ENCODE measurements at regions not wholly inside any gene's neighbourhood (a gene's known extent, or its start where the extent isn't known, plus 50 kb on each side); places are given as distances from the start of the nearest gene placed in this dataset.
"Not testable (repeated sequence)": the region's sequence is repeated elsewhere in the genome, so short reads cannot be mapped to it uniquely, and the experiment has no call there.

GRCh38 chr7:108818742-108819141 is 249.1 kb downstream of the DNAJB9 start:
- no peak for DNase-seq

- peak; percentile 32 for DNase-seq
These were observed 255.3 kb downstream of the DNAJB9 start for GRCh38 chr7:108824840-108825580.

- no peak for DNase-seq
These were observed 255.9 kb downstream of the DNAJB9 start for GRCh38 chr7:108825581-108825909.

- DNase-seq = no peak
These were observed 266.6 kb downstream of the DNAJB9 start for GRCh38 chr7:108836256-108836655.

GRCh38 chr7:108838198-108838597 is 268.5 kb downstream of the DNAJB9 start:
- no peak for DNase-seq

GRCh38 chr7:108839076-108839475 is 269.4 kb downstream of the DNAJB9 start:
- DNase-seq = no peak

- DNase-seq = no peak
These were observed 276.3 kb downstream of the DNAJB9 start for GRCh38 chr7:108845951-108846350.

GRCh38 chr7:108846471-108846870 is 276.8 kb downstream of the DNAJB9 start:
- DNase-seq = no peak

GRCh38 chr7:108848486-108848885 is 278.8 kb downstream of the DNAJB9 start:
- DNase-seq = no peak

GRCh38 chr7:108860615-108861014 is 290.9 kb downstream of the DNAJB9 start:
- no peak for DNase-seq

- no peak for DNase-seq
These were observed 291.4 kb downstream of the DNAJB9 start for GRCh38 chr7:108861071-108861470.

GRCh38 chr7:108863227-108863848 is 293.7 kb downstream of the DNAJB9 start:
- DNase-seq = no peak

GRCh38 chr7:108869070-108869469 is 299.4 kb downstream of the DNAJB9 start:
- no peak for DNase-seq

GRCh38 chr7:108875139-108875538 is 305.5 kb downstream of the DNAJB9 start:
- peak; percentile 3 for DNase-seq

- no peak for DNase-seq
These were observed 321.2 kb downstream of the DNAJB9 start for GRCh38 chr7:108890862-108891261.

GRCh38 chr7:108908456-108908855 is 338.8 kb downstream of the DNAJB9 start:
- DNase-seq = no peak

GRCh38 chr7:108911016-108911415 is 341.3 kb downstream of the DNAJB9 start:
- DNase-seq = no peak

GRCh38 chr7:108920490-108920889 is 350.8 kb downstream of the DNAJB9 start:
- DNase-seq = no peak

- DNase-seq = not testable (repeated sequence)
These were observed 373.4 kb downstream of the DNAJB9 start for GRCh38 chr7:108943048-108943447.

- DNase-seq = no peak
These were observed 377.9 kb downstream of the DNAJB9 start for GRCh38 chr7:108947526-108947925.

GRCh38 chr7:108972004-108972403 is 402.3 kb downstream of the DNAJB9 start:
- no peak for DNase-seq

GRCh38 chr7:108973075-108973474 is 403.4 kb downstream of the DNAJB9 start:
- DNase-seq = no peak

GRCh38 chr7:108974641-108975040 is 405.0 kb downstream of the DNAJB9 start:
- DNase-seq = no peak

- DNase-seq = no peak
These were observed 415.4 kb downstream of the DNAJB9 start for GRCh38 chr7:108985037-108985436.

- DNase-seq = no peak
These were observed 419.6 kb downstream of the DNAJB9 start for GRCh38 chr7:108989319-108989718.
